Calu3 (cell line): ENCODE measurements at regions not wholly inside any gene's neighbourhood (a gene's known extent, or its start where the extent isn't known, plus 50 kb on each side); places are given as distances from the start of the nearest gene placed in this dataset.

Experiments
- BruUV-seq: library from RNA; stranded (reverse); fragments of 400-500 nt; replicated peaks from 2 replicates; lab custom pipeline; 2021; lab: Mats Ljungman, UMichigan
- CTCF ChIA-PET: fragments of 300-600 bp; sonication (Branson Sonifier 250); formaldehyde crosslinking; loops from one replicate; lab custom pipeline; 2022; ENCODE audit warnings: antibody characterized with exemption; lab: Charles Lee
- DNase-seq: peaks from one replicate; pipeline ENCODE4 v3.0.0; 2022
- H3K27ac Mint-ChIP-seq: one replicate; pipeline ENCODE4 v1.8.0; 2022; ENCODE audit warnings: mixed read lengths; ENCODE audit not compliant: unreplicated experiment
- H3K27me3 Mint-ChIP-seq: one replicate; pipeline ENCODE4 v1.8.0; 2022; ENCODE audit warnings: mixed read lengths; ENCODE audit not compliant: unreplicated experiment
- H3K36me3 Mint-ChIP-seq: one replicate; pipeline ENCODE4 v1.8.0; 2022; ENCODE audit warnings: mild to moderate bottlenecking, moderate library complexity, mixed read lengths; ENCODE audit not compliant: insufficient read depth, unreplicated experiment
- H3K4me1 Mint-ChIP-seq: one replicate; pipeline ENCODE4 v1.8.0; 2022; ENCODE audit warnings: mild to moderate bottlenecking, low read depth, mixed read lengths; ENCODE audit not compliant: unreplicated experiment
- H3K4me3 Mint-ChIP-seq: one replicate; pipeline ENCODE4 v1.8.0; 2022; ENCODE audit warnings: mild to moderate bottlenecking, low read depth, moderate library complexity, mixed read lengths; ENCODE audit not compliant: unreplicated experiment
- H3K9me3 Mint-ChIP-seq: one replicate; pipeline ENCODE4 v1.8.0; 2022; ENCODE audit warnings: low read depth, mixed read lengths; ENCODE audit not compliant: unreplicated experiment
- CTCF ChIP-seq: fragments of 200-600 bp; IDR thresholded peaks from one replicate; pipeline ENCODE4 v1.8.0; 2022; ENCODE audit warnings: antibody characterized with exemption; ENCODE audit not compliant: unreplicated experiment
- intact Hi-C: fragments of 100-400 bp; cut with micrococcal nuclease; formaldehyde crosslinking; loops from one replicate; pipeline ENCODE4 v1.10.0; 2022; ENCODE audit not compliant: unreplicated experiment

- H3K36me3 Mint-ChIP-seq, result no peaks in the 10 kb centered on the region
- CTCF ChIA-PET, result no interaction called here
- BruUV-seq, result no TSS peak
- intact Hi-C loops, result no loop called here
- H3K27ac Mint-ChIP-seq, result no peak overlapping the region
- peaks cover 12% of the 10 kb centered on the region for H3K9me3 Mint-ChIP-seq
- H3K27me3 Mint-ChIP-seq, result no peaks in the 10 kb centered on the region
- peaks cover 38% of the 10 kb centered on the region for H3K4me1 Mint-ChIP-seq
- no peak for TF ChIP-seq CTCF
- no peak overlapping the region for H3K4me3 Mint-ChIP-seq
- no peak for DNase-seq
Observed at GRCh38 chr20:6715401-6715941, 52.0 kb upstream of the BMP2 start.

GRCh38 chr20:6714279-6714711 lies 53.2 kb upstream of the BMP2 start:
- no peak for TF ChIP-seq CTCF
- CTCF ChIA-PET, result no interaction called here
- intact Hi-C loops, result no loop called here
- no peaks in the 10 kb centered on the region for H3K36me3 Mint-ChIP-seq
- no peaks in the 10 kb centered on the region for H3K27me3 Mint-ChIP-seq
- no peak overlapping the region for H3K27ac Mint-ChIP-seq
- H3K4me1 Mint-ChIP-seq, result peaks cover 43% of the 10 kb centered on the region
- H3K4me3 Mint-ChIP-seq, result no peak overlapping the region
- peak; percentile 53 for DNase-seq
- BruUV-seq, result no TSS peak
- peaks cover 8% of the 10 kb centered on the region for H3K9me3 Mint-ChIP-seq

- CTCF ChIA-PET, result no interaction called here
- Mint-ChIP-seq H3K36me3 (no peaks in the 10 kb centered on the region), H3K4me1 (peaks cover 47% of the 10 kb centered on the region), H3K27ac (no peak overlapping the region), H3K9me3 (no peaks in the 10 kb centered on the region), H3K27me3 (no peaks in the 10 kb centered on the region), H3K4me3 (no peak overlapping the region)
- intact Hi-C loops, result no loop called here
- peak; percentile 27 for DNase-seq
- no TSS peak for BruUV-seq
- no peak for TF ChIP-seq CTCF
Observed at GRCh38 chr20:6711951-6712649, 55.4 kb upstream of the BMP2 start.

- Mint-ChIP-seq H3K27me3 (no peaks in the 10 kb centered on the region), H3K4me3 (no peak overlapping the region), H3K36me3 (no peaks in the 10 kb centered on the region), H3K4me1 (peaks cover 58% of the 10 kb centered on the region), H3K27ac (peak overlapping the region; percentile 44), H3K9me3 (no peaks in the 10 kb centered on the region)
- intact Hi-C loops, result loop anchor here (2.0 to 5.0 kb wide), 2 partner anchors 48 to 119 kb away; no protein-coding TSS in a partner anchor
- BruUV-seq, result no TSS peak
- CTCF ChIA-PET, result interaction anchor here (0.6 kb wide), 1 partner anchor 38 kb away, joined by 3 read pairs; no protein-coding TSS in a partner anchor
- no peak for DNase-seq
- TF ChIP-seq CTCF, result no peak
Observed at GRCh38 chr20:6709910-6710595, 57.4 kb upstream of the BMP2 start.
